ENCODE measurements at regions not wholly inside any gene's neighbourhood (a gene's known extent, or its start where the extent isn't known, plus 50 kb on each side); places are given as distances from the start of the nearest gene placed in this dataset.
"Not testable (repeated sequence)": the region's sequence is repeated elsewhere in the genome, so short reads cannot be mapped to it uniquely, and the experiment has no call there.

DNA sequence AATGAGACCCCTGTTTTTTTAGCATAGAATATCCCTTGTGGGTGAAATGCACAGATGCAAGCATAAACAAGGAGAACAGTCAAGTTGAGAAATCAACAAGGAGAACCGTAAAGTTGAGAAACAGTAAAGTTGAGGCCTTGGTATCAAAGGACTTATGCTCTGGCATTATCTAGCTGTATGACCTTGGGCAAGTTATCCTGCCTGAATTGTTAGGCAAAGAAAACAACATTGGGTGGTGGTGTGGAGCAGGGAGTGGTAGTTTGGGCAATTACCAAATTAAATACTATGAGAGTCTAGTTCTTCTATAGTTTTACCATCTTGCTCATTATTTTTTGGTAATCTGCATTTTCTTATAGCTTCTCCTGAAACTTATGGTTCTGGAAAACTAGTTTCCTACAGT, 573.4 kb upstream of the ARPP21 start:
- DNase-seq: no peak

DNA sequence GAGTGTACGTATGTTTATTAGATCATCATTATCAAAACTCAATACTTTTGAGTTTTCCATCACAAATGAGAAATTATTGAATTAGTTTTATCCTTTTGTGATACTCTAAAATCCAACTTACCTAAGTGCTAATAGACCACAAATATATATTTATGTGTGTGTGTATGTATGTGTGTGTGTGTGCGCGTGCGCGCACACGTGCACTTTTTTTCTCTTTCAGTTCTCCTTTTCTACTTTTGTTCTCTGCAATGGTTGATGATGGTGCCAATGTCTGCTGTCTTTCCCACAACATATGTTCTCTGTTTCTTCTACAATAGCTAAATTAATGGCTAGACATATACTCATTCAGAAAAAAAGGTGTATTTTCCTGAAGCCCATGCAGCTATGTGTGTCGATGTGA, 571.6 kb upstream of the ARPP21 start:
- DNase-seq: no peak

DNA sequence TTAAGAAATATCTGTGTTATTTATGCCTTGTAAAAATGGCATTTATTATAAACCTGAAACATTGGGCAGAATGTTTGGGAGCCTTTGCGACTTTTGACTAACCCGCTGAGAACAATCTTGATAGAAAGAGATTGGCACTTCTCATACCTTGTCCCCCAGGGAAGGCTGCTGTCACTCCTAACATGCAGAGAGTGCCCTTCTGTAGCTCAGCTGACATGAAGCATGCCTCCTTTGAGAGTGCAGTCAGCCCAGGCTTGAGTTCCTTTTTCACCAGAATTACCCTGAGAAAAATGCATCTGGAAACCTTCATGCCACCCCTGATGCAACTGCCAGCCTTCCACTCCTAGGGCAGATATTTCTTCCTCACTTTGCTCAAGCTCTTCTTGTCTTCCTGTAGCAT, 569.2 kb upstream of the ARPP21 start:
- DNase-seq: no peak

DNA sequence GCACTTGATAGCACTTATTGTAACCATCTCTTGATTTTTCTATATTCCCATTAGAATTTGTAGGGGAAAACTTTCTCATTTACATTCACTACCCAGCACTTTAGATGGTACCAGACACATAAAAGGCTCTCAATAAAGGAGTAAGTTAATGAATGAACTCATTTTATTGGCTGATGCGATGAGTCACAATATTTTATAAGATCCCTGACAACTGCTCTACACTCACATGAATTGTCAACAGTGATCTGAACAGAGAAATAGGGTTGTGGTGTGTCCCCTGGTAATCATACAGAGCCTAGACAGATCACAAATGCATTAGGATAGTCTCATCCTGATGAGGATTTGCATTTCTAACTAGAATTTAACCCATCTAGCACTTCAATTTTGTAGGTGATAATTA, 567.6 kb upstream of the ARPP21 start:
- no peak for DNase-seq

DNA sequence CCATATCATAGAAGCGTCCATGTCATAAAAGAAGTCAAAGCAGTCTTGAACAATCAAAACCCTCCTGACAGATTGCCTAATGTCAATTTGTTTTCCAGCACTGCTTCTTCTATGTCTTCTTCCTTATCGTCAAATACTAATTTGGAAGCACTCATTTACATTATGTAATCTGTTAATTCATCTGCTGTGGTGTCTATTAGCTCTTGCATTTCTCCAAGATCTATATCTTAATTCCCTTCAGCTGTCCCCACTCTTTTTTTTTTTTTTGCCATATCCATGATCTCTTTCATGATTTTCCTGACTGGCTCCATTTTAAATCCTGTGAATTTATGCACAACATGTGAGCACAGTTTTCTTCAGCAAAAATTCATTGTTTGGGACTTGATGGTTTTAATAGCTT, 560.5 kb upstream of the ARPP21 start:
- no peak for DNase-seq

DNA sequence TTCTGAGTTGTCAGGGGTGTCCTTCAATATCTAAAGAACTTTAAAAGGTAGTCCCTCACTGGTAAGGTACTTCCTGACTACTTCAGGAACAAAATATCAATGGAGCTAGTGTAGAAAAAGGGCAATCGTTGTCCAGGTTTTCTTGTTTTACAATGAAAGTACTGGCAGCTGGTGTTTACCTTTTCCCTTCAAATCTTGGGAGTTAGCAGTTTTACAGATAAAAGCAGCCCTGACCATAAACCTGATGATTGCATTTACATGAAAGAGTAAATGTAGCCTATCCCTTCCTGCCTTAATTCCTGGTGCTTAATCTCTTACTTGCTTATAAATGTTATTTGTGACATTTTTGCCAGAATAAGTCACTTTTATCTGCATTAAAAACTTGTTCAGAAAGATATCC, 559.9 kb upstream of the ARPP21 start:
- no peak for DNase-seq

DNA sequence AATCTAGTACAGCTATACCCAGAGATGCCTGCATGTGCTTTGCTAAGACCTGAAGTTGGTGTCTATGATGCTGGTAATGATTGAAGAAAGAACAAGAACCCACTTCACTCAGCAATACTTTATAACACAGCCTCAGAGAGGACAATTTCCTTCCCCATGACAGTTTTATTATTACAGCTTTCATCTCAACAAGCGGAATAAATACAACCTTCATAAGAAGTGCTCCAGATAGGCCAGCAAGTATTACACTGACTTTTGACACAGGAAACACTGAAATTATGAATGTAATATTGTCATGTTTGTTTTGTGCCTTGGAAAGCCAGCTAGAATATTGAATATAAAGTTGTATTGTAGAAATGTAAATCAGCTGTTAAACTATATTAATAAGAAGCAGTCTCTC, 557.4 kb upstream of the ARPP21 start:
- DNase-seq: no peak

DNA sequence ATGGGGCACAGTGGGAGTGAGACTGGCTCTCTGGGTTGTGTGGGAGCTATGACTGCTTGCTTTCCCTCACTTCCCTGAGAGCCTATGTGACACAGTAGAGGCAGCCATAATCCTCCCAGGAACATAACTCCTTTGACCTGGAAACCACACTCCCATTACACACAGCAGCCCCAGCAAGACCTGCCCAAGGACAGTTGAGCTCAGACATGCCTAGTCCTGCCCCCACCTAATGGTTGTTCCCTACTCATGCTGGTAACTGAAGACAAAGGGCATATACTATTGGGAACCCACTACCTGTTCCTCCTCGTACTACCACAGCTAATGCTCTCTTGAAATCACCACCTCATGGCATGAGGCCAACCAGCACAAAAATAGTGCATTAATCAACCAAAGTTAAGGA, 550.4 kb upstream of the ARPP21 start:
- DNase-seq: no peak

DNA sequence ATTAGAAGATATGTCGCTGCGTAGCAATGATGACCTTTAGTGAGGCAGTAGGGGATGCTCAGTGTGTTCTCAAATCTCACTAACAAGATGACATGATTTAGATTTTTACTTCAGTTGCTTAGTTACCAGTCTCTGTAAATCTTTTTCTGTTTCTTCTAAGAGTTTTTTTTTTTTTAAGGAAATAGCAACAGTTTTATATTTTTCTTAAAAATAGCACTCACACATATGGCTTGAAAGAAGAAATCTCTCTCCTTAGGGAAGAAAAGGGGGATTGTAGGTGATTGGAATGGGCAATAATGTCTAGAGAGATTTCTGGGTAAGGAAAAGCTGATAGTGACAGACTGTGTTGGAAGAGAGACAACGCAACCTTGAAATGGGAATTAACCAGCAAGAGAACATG, 524.6 kb upstream of the ARPP21 start:
- DNase-seq: no peak

DNA sequence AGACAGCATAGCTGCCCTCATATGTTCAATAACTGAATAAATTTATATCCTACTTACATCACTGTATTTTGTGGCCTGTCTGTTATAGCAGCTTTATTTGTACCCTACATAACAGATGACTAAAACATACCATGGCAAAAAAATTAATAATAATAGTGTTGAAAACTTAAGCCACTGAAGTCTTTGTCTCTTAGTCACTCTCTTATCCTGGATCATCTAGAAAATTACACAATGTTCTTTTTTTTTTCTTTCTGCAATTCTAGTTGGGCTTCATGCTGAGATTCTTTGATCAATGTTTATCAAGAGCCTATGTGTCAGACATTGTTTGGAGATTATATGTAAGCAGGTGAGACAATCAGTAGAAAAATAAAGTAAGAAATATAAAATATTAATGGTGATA, 519.3 kb upstream of the ARPP21 start:
- no peak for DNase-seq

DNA sequence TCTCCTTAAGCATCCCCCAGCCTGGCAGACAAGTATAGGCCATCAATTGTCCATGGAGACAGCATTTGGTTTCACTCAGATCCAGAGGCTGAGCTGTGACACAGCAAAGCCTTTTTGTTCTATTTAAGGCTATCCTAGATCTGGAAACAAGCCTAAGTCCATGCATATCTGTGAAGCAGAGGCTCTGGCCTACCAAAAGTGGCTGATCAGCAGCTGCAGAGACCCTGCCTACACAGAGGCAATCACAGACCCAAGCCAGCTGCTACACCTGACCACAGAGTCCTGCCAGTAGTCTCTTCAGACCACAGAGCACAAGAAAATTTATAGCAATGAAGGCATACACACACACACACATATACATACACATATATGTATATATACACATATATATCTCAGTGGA, 501.7 kb upstream of the ARPP21 start:
- DNase-seq: no peak

DNA sequence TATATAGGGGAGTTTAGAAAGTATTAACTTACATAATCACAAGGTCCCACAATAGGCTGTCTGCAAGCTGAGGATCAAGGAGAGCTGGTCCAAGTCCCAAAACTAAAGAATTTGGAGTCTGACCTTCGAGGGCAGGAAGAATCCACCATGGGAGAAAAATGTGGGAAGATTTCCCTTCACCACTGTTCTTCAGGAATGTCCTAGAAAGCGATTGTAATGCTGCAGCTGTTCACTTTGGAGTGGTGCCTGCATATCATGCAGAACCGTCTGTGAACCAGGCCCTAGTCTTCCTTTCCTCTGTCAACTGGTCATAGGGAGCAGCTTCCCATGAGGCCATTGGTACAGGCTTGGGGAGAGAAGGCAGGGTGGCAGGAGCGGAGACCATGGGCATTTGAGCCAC, 497.9 kb upstream of the ARPP21 start:
- DNase-seq: no peak

DNA sequence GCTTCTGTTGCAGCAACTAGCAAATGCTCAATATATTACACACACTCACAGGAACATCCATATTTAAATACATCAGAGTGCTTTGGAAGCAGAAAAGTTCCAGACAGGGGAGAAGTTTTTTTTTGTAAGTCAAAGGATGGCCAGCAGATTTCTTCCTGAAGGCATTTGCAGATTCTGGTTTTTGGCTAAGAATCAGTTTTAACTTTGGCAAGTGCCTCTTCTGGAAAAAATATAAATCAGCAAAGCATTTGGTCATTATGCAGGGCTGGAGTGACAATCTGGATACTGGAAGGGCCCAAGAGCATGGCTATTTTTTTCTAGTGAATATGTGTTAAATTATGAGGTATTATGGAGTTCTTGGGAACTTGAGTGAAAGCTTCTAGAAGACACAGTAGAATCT, 495.3 kb upstream of the ARPP21 start:
- no peak for DNase-seq

DNA sequence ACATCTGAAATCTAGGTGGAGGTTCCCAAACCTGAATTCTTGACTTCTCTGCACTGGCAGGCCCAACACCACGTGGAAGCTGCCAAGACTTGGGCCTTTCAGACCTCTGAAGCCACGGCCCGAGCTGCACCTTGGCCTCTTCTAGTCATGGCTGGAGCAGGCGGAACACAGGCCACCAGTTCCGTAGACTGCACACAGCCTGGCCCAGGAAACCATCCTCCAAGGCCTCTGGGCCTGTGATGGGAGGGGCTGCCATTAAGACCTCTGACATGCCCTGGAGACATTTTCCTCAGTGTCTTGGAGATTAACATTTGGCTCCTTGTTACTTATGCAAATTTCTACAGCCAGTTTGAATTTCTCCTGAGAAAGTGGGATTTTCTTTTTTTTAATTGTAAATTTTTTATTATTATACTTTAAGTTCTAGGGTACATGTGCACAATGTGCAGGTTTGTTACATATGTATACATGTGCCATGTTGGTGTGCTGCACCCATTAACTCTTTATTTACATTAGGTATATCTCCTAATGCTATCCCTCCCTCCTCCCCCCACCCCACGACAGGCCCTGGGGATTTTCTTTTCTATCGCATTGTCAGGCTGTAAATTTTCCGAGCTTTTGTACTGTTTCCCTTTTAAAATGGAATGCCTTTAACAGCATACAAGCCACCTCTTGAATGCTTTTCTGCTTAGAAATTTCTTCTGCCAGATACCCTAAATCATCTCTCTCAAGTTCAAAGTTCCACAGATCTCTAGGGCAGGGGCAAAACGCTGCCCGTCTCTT, 492.9 kb upstream of the ARPP21 start:
- DNase-seq: not testable (repeated sequence)

DNA sequence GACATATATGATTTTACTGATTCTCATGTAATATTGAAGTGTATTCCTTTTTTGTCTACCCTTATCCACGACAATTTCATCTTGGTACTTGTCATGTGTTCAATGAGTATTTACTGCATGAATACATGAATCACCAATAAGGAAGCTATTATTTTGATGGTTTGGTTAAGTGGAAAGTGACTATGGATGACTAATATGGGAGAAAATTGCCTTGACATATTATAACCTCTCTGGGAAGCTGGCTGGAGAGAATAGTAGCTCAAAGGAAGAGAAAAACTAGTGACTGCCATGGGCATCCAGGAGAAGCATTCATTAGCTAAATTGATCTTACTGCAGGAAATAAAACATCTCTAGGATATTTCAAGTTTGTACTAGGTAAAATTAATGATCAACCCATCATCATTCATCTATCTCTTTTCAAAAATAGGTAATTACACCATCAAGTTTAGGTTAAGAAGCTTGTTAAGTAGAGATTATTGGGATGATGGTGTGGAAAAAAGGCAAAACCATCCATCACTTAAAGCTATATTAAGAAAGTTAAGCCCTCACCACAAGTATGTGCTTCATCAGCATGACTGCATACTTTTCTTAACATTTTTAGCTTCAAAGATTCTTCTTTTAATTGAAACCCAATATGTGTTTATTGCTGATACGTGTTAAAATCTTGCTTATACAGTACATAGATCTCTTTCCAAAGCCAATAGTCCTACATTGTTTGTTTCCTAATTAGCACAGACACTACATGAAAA, 455.2 kb upstream of the ARPP21 start:
- no peak for DNase-seq

DNA sequence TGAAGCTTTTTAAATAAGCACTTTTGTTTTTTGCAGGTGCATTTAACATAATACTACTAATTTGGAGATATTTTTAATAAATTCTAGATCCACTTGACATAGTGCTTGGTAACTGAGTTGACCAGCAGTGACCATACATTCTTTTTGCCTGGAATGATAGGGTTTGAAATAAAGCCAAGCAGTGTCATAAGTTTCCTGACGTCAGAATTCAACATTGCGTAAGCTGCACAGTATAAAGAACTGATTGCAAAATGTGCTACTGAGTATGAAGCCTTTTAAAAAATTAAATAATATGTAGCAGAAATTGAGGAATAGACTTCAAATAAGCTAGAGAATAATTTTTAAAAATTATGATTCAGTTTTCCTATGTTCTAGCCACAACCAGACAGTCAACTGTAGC, 454.6 kb upstream of the ARPP21 start:
- no peak for DNase-seq

DNA sequence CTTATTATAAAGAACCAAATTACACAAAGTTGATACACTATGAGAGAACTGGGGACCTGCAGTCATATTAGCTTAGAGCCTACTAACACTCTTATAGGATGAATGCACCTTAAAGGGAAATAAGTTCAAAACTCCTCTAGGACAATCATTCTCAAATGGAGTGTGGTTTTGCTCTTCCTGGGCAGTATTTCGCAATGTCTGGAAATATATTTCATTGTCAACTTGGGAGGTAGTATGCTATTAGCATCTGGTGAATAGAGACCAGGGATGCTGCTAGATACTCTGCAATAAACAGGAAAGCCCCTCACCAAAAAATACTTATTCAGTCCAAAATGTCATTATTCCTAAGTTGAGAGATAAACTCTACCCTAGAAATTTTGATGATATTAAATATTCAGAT, 451.4 kb upstream of the ARPP21 start:
- no peak for DNase-seq

DNA sequence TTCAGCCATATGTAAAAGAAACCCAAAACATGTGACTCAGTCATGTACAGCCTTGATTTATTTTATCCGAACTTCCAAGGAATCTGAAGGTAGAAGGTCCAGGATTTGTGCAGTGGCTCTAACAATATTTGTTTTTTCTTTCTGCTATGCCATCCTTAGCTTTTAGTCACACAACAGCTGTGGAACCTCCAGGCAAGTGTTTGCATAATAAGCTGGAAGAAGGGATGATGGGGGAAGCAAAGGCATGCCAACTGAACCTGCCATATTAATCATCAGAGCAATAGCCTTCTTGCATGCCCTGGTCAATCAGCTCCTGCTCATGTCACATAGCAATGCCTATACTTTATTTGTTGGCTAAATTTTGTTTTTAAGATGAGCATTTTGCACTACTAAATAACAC, 444.7 kb upstream of the ARPP21 start:
- no peak for DNase-seq

DNA sequence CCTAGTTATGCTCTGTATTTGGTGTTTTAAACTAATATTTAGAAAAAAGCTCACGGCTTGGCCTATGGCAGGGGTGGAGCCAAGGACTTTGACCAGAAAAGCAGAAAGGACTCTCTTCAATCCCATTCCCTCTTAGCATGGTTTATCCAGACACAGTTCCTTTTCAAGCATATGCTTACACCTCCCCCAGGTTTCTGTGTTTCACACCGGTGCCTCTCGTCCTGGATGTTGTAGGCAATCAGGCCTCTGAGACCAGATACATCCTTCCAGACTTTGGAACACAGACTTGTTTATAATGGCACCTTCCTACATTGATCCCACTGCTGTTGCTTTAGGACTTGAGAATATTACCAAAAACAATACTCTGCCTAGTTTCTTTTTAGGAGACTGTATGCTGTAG, 440.5 kb upstream of the ARPP21 start:
- no peak for DNase-seq

DNA sequence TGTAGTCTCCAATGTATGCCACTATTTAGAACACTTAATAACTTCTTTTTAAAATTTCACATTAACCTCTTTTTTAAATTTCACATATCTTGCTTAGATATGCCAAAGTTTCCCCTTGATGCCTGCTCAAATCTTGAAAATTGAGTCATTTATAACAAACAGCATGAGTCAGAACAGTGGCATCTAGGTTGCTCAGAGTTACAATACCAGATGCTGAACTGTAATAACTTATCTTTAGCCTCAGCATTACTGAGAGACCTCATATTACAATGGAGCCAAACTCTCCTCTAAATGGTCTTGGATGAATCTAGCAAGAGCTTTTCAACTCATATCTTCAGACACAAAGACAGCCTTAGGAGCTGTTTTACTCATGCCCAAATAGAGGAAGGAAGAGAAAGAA, 439.3 kb upstream of the ARPP21 start:
- no peak for DNase-seq

DNA sequence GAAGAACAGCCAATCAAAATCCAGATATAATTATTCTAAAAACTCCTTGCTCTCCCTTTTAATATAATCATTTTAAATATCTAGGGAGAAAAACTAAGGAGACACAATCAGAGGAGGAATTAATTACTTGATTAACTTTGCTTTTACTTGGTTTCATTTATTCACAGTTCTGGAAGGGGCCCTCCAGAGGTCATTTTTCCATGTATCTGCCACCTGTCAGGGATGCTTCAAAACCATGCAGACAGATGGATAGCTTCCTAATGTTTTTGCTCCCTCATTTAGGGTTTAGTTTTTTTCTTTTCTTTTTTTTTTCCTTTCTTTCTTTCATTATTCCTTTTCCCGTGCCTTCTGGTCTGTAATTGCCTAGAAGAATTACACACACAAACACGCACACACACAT, 438.1 kb upstream of the ARPP21 start:
- DNase-seq: no peak

DNA sequence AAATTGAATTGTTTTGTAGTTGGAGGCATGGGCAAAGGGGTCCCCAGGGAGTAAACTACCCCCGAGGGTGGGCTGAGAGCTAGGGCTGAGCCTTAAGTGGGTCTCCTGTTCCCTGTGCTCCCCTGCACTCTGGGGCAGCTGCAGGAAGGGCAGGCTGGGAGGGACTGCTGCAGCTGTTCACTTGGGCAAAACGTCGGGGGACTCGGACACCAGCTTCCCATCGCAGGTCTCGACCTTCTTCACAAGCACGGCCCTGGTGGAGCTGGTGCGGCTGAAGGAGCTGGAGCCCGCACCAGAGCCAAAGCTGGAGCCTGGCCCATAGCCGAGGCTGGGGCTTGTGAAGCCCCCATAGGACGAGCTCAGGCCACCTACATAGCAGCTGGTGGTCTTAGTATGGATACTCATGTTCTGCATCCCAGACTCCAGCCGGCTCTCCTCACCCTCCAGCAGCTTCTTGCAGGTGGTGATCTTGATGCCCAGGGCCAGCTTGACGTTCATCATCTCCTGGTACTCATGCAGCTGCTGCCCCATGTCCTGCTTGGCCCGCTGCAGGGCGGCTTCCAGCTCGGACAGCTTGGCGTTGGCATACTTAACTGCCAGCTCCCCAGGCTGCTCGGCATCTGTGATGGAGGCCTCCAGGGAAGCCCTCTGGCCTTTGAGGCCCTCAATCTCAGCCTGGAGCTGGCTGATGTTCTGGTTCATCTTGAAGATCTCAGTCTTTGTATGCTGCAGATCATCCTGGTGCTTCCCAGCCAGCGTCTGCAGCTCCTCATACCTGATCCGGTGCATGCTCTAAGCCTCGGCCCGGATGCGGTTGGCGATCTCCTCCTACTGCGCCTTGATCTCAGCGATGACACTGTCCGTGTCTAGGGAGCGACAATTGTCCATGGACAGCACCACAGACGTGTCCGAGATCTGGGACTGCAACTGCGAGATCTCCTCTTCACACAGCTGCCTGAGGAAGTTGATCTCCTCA, 423.5 kb upstream of the ARPP21 start:
- DNase-seq: no peak

DNA sequence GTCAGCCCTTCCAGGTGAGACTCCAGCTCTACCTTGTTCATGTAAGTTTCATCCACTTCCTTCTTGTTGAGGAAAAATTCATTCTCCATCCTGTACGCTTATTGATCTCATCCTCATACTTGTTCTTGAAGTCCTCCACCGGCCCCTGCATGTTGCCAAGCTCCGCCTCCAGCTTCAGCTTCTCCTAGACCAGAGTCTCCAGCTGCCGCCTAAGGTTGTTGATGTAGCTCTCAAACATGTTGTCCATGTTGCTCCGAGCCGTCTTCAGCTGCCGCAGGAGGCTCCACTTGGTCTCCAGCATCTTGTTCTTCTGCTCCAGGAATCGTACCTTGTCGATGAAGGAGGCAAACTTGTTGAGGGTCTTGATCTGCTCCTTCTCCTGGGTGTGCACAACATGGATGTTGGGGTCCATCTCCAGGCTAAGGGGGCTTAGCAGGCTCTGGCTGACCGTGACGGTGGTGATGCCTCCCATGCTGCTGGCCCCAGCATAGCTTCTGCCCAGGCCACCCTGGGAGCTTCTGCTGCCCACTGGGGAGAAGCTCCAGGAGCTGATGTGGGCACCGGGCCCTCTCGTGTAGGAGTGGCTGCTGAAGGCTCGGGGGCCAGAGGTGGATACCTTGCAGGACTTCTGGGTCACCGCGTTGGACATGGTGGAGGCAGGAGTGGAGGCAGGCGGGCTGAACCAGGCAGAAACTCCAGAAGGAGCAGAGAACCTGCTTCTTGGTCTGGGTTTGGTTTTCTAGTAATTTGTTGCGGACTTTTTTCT, 422.6 kb upstream of the ARPP21 start:
- DNase-seq: no peak
